ENCODE measurements at regions not wholly inside any gene's neighbourhood (a gene's known extent, or its start where the extent isn't known, plus 50 kb on each side); places are given as distances from the start of the nearest gene placed in this dataset.
"Not testable (repeated sequence)": the region's sequence is repeated elsewhere in the genome, so short reads cannot be mapped to it uniquely, and the experiment has no call there.

DNA sequence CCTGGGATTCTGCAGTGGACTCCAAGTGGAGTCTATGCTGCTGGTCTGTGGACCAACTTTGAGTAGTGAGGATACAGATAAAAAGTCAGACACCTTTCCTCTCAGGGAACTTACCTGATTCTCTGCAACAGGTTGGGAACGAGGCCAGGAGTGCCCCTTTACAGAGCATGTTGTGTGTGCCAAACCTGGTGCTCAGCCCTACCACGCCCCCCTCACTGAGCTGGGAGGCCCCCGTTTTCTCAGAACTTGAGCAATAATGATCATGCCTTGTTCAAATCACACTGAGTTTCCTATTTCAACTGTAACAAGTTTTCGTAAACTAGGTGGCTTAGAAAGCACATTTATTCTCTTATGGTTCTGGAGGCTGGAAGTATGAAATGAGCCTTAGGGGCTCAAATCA lies 182.0 kb downstream of the COPRS start:
- Mint-ChIP-seq H3K36me3 (ENCODE audit: insufficient read depth, unreplicated experiment) (no peaks in the 10 kb centered on the region), H3K27ac (ENCODE audit: unreplicated experiment) (no peak overlapping the region), H3K4me1 (ENCODE audit: low read depth, unreplicated experiment) (peaks cover 8% of the 10 kb centered on the region), H3K27me3 (ENCODE audit: unreplicated experiment) (peaks cover 59% of the 10 kb centered on the region), H3K9me3 (ENCODE audit: low read depth, unreplicated experiment) (no peaks in the 10 kb centered on the region), H3K4me3 (ENCODE audit: low read depth, unreplicated experiment) (no peak overlapping the region)
- intact Hi-C loops (cut with micrococcal nuclease; ENCODE audit: unreplicated experiment), result no loop called here
- no TSS peak for BruUV-seq (replicated peaks)
- CTCF ChIA-PET, result interaction anchor here (0.5 to 0.7 kb wide), 2 partner anchors 198 to 315 kb away, joined by 4 to 5 read pairs; no protein-coding TSS in a partner anchor
- no peak for DNase-seq
- TF ChIP-seq CTCF (IDR thresholded peaks at IDR 0.05; ENCODE audit: unreplicated experiment), result no peak

GRCh38 chr17:31675392-31675791 lies 183.7 kb downstream of the COPRS start:
- DNase-seq; H3K27ac Mint-ChIP-seq (ENCODE audit: unreplicated experiment); H3K36me3 Mint-ChIP-seq (ENCODE audit: insufficient read depth, unreplicated experiment); BruUV-seq (replicated peaks); H3K4me3 Mint-ChIP-seq (ENCODE audit: low read depth, unreplicated experiment); intact Hi-C loops (cut with micrococcal nuclease; ENCODE audit: unreplicated experiment); H3K4me1 Mint-ChIP-seq (ENCODE audit: low read depth, unreplicated experiment); H3K9me3 Mint-ChIP-seq (ENCODE audit: low read depth, unreplicated experiment): not testable (repeated sequence)
- H3K27me3 Mint-ChIP-seq (ENCODE audit: unreplicated experiment), result peaks cover 61% of the 10 kb centered on the region
- CTCF ChIA-PET, result interaction anchor here (0.6 kb wide), 1 partner anchor 52 kb away, joined by 6 read pairs; no protein-coding TSS in a partner anchor

- Mint-ChIP-seq H3K27ac (ENCODE audit: unreplicated experiment) (no peak overlapping the region), H3K27me3 (ENCODE audit: unreplicated experiment) (peaks cover 61% of the 10 kb centered on the region), H3K9me3 (ENCODE audit: low read depth, unreplicated experiment) (no peaks in the 10 kb centered on the region), H3K36me3 (ENCODE audit: insufficient read depth, unreplicated experiment) (no peaks in the 10 kb centered on the region), H3K4me3 (ENCODE audit: low read depth, unreplicated experiment) (no peak overlapping the region), H3K4me1 (ENCODE audit: low read depth, unreplicated experiment) (peaks cover 8% of the 10 kb centered on the region)
- no TSS peak for BruUV-seq (replicated peaks)
- intact Hi-C loops (cut with micrococcal nuclease; ENCODE audit: unreplicated experiment), result no loop called here
- CTCF ChIA-PET, result no interaction called here
- no peak for TF ChIP-seq CTCF (IDR thresholded peaks at IDR 0.05; ENCODE audit: unreplicated experiment)
- DNase-seq, result no peak
Measured at GRCh38 chr17:31674717-31675349, 184.2 kb downstream of the COPRS start.

DNA sequence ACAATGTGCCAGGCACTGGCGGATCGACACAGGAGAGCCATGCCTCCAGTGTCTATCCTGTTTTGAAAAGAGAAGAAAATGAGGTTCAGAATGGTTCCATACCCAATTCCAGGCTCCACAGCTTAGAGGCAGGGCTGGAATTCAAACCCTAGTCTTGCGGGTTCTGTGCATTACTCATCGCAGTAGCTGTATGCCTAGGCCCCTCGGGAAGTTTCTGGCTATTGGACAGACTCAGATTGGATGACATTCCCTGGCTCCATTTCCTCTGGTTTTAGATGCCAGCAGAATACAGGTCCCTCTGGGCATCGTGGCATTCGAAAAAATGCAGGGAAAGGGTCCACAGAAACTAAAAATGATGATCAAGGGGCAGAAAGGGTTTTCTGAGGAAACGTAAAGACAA lies 184.7 kb downstream of the COPRS start:
- peaks cover 8% of the 10 kb centered on the region for H3K4me1 Mint-ChIP-seq (ENCODE audit: low read depth, unreplicated experiment)
- no peaks in the 10 kb centered on the region for H3K36me3 Mint-ChIP-seq (ENCODE audit: insufficient read depth, unreplicated experiment)
- H3K9me3 Mint-ChIP-seq (ENCODE audit: low read depth, unreplicated experiment), result peaks cover 3% of the 10 kb centered on the region
- no peak overlapping the region for H3K4me3 Mint-ChIP-seq (ENCODE audit: low read depth, unreplicated experiment)
- no peak for DNase-seq
- no peak for TF ChIP-seq CTCF (IDR thresholded peaks at IDR 0.05; ENCODE audit: unreplicated experiment)
- CTCF ChIA-PET, result no interaction called here
- no peak overlapping the region for H3K27ac Mint-ChIP-seq (ENCODE audit: unreplicated experiment)
- peaks cover 64% of the 10 kb centered on the region for H3K27me3 Mint-ChIP-seq (ENCODE audit: unreplicated experiment)
- intact Hi-C loops (cut with micrococcal nuclease; ENCODE audit: unreplicated experiment), result no loop called here
- no TSS peak for BruUV-seq (replicated peaks)

GRCh38 chr17:31673076-31673475 lies 186.0 kb downstream of the COPRS start:
- peaks cover 3% of the 10 kb centered on the region for H3K9me3 Mint-ChIP-seq (ENCODE audit: low read depth, unreplicated experiment)
- intact Hi-C loops (cut with micrococcal nuclease; ENCODE audit: unreplicated experiment), result no loop called here
- no peak overlapping the region for H3K27ac Mint-ChIP-seq (ENCODE audit: unreplicated experiment)
- no peak for DNase-seq
- no peak for TF ChIP-seq CTCF (IDR thresholded peaks at IDR 0.05; ENCODE audit: unreplicated experiment)
- peaks cover 76% of the 10 kb centered on the region for H3K27me3 Mint-ChIP-seq (ENCODE audit: unreplicated experiment)
- CTCF ChIA-PET, result no interaction called here
- H3K36me3 Mint-ChIP-seq (ENCODE audit: insufficient read depth, unreplicated experiment), result no peaks in the 10 kb centered on the region
- no peak overlapping the region for H3K4me3 Mint-ChIP-seq (ENCODE audit: low read depth, unreplicated experiment)
- BruUV-seq (replicated peaks), result no TSS peak
- H3K4me1 Mint-ChIP-seq (ENCODE audit: low read depth, unreplicated experiment), result peaks cover 8% of the 10 kb centered on the region
